ENCODE measurements at regions not wholly inside any gene's neighbourhood (a gene's known extent, or its start where the extent isn't known, plus 50 kb on each side); places are given as distances from the start of the nearest gene placed in this dataset.

DNA sequence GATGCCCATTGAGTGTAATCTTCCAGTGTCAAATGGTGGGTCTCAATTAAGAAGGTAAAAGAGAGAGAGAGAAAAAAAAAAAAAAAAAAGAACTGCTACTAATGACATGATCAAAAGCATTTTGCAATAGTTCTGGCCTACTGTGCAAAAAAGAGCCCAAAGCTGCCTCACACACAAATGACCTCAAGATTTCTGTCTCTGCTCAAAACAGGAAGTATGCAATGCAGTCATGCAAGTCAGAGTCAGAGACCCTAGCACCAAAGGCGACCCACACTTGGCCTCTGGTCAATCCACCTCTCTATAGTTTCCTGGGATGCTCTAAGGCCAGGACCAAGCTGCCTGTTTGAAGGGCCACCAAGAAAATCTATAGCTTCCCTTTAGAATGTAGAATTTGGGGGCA lies 323.5 kb downstream of the VPS13C start:
- TF ChIP-seq, protein P1, sequence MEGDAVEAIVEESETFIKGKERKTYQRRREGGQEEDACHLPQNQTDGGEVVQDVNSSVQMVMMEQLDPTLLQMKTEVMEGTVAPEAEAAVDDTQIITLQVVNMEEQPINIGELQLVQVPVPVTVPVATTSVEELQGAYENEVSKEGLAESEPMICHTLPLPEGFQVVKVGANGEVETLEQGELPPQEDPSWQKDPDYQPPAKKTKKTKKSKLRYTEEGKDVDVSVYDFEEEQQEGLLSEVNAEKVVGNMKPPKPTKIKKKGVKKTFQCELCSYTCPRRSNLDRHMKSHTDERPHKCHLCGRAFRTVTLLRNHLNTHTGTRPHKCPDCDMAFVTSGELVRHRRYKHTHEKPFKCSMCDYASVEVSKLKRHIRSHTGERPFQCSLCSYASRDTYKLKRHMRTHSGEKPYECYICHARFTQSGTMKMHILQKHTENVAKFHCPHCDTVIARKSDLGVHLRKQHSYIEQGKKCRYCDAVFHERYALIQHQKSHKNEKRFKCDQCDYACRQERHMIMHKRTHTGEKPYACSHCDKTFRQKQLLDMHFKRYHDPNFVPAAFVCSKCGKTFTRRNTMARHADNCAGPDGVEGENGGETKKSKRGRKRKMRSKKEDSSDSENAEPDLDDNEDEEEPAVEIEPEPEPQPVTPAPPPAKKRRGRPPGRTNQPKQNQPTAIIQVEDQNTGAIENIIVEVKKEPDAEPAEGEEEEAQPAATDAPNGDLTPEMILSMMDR (IDR thresholded peaks at IDR 0.05): no peak
- TF ChIP-seq POLR2A (IDR thresholded peaks at IDR 0.05) (no peak), EP300 (IDR thresholded peaks at IDR 0.05) (no peak)

Data from tibial nerve (tissue), 4 donors.